B cell (primary cell): ENCODE measurements at regions not wholly inside any gene's neighbourhood (a gene's known extent, or its start where the extent isn't known, plus 50 kb on each side); places are given as distances from the start of the nearest gene placed in this dataset.

Experiments used
- CTCF ChIP-seq: fragments of 200-600 bp; IDR thresholded peaks from one replicate; pipeline ENCODE4 v1.8.0; 2022; ENCODE audit warnings: antibody characterized with exemption, mild to moderate bottlenecking
- EZH2 ChIP-seq: IDR thresholded peaks from 2 replicates; pipeline ENCODE4 v1.6.1; 2012; ENCODE audit warnings: borderline replicate concordance, low read depth, mild to moderate bottlenecking, moderate library complexity, low read length; ENCODE audit not compliant: insufficient read depth, poor library complexity, severe bottlenecking

- TF ChIP-seq CTCF (peak; percentile 9), EZH2 (no peak)
Measured at GRCh38 chr6:91337967-91338366, 751.1 kb upstream of the MAP3K7 start.
